SHP77 (cell line): ENCODE measurements at regions not wholly inside any gene's neighbourhood (a gene's known extent, or its start where the extent isn't known, plus 50 kb on each side); places are given as distances from the start of the nearest gene placed in this dataset.

ENCODE experiments used
- DNase-seq, 2 experiments: peaks; one replicate each; lab custom pipeline; 2025; lab: John Stamatoyannopoulos, UW

DNA sequence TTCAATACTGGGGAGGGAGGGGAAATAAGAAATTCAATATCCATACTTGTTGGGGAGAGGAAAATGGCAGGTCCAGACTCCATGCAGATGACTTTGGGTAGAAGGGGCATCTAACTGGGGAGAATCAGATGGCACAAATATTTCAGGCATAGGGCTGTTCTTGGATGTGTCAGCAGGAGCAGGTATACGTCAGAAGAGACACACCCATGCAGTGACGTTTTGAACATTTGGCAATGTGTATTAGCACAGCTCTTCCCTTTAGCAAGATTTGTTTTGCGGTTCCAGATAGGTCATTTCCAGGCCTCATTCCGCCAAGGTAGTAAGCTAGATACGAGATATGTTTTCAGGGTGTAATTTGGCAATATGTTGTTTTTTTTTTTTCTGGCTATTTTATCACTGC lies 187.2 kb upstream of the CDH10 start:
- DNase-seq = no peak

DNA sequence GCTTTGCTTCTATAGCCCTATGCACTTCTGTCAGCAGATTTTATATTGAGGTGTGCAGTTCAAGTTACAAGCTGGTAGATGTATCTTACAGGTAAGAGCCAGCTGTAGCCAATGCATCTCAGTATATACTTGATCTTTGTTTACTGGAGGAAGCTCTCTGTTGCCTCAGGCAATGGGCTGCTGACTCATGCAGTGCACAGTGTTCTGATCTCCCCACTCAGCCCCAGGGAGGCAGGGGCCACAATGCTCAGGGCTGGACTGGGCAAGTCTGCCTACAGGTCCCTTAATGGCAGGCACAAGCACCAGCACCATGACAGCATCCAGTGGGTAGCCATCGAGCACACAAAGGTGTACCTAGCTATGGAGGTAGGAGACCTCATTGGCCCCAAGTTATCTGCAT lies 178.8 kb upstream of the CDH10 start:
- peak; percentile 4 to 5 for DNase-seq

DNA sequence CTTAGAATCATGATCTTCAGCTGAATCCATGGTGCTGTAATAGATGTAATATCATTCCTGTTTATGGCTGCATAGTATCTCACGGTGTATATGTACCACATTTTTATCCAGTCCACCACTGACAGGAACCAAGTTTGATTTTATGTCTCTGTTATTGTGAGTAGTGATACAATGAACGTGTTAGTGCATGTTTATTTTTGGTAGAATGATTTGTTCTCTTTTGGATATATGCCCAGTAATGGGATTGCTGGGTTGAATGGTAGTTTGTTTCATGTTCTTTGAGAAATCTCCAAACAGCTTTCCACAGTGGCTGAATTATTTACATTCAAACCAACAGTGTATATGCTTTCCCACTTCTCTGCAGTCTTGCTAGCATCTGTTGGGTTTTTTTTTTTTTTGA lies 175.1 kb upstream of the CDH10 start:
- no peak for DNase-seq

DNA sequence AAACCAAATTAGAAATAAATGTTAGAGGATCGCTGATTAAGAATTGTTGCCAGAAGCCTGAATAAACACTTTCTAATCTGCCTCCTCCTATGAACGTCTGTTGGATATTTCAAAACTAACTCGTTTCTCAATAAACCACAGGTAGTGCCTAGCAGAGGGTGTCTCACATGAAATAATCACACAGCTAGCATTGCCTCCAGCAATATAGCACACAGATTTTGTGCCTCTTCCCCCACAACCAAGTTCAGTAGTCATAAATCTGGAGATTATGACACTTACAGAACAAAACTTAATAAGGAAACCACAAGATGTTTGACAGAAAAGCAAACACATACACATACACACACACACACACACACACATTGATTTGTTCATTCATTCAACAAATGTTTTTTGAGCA lies 173.2 kb upstream of the CDH10 start:
- DNase-seq = no peak

- DNase-seq = no peak
Measured at GRCh38 chr5:24816206-24816605, 171.4 kb upstream of the CDH10 start.

- DNase-seq = no peak
Measured at GRCh38 chr5:24805230-24805629, 160.5 kb upstream of the CDH10 start.

DNA sequence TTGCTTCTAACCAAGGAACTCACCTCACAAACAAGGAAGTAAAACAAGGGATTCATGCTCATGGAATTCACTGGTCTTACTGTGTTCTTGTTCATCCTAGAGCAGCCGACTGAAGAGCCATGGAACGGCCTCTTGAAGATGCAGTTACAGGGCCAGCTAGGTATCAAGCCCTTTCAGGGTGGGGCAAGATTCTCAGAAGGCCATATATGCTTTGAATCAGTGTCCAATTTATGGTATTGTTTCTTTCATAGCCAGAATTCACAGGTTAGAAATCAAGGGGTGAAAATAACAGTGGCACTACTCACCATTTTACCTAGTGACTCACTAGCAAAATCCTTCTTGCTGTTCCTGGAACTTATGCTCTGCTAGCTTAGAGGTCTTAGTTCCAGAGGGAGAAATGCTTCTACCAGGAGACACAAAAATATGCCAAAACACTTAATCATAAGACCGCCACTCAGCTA lies 159.5 kb upstream of the CDH10 start:
- DNase-seq = no peak

GRCh38 chr5:24791326-24791725 lies 146.5 kb upstream of the CDH10 start:
- DNase-seq = no peak

DNA sequence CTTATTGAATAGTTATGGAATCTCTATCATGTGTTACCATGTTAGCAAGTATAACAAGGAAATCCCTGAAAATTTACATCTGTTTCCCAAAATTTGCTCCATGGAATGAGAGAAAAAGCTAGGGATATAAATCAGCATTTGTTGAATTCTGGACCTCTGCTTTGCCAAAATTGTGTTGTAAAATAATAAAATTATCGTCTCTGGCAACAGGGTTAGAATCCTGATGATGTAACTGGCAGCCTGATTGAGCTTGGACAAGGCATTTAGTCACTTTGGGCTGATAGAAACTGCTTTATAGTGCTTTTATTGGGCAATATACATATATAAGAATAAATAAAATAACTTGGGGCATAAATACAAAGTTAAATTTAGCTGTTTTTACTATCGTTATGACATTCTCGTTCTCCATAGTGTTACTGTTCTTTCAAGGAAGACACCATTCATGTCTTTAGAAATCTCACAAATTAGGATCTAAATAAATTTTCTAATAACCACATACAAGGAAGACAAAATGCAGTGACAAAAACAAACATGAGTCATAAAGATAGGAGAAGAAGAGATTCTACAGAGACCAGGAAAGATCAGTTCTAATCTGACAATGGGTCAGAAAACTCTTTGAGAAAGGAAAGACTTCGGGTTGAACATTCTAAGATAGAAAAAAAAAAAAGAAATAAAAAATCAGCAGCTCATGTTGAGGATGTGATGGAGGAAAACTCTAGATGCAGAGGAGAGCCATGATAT lies 145.0 kb upstream of the CDH10 start:
- no peak for DNase-seq

GRCh38 chr5:24788829-24789514 lies 144.2 kb upstream of the CDH10 start:
- DNase-seq = no peak

- no peak for DNase-seq
Measured at GRCh38 chr5:24786108-24786507, 141.3 kb upstream of the CDH10 start.

DNA sequence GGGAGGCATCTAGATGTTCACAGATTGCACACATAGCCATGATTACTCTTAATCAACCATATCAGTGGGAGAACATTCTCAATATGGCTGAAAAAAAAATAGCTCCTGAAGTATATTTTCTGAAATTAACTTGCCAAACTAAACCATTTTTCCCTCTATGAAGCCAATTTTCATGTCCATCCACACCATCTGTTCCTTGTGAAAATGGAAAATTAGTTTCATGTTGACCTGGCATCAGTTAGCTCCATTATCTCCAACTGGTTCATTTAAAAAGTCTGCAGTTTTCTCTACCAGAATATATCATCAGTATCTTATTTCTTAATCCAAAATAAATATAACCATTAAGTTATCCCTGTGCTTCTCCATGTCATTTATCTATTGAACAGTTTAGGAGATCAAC lies 138.8 kb upstream of the CDH10 start:
- DNase-seq = no peak

DNA sequence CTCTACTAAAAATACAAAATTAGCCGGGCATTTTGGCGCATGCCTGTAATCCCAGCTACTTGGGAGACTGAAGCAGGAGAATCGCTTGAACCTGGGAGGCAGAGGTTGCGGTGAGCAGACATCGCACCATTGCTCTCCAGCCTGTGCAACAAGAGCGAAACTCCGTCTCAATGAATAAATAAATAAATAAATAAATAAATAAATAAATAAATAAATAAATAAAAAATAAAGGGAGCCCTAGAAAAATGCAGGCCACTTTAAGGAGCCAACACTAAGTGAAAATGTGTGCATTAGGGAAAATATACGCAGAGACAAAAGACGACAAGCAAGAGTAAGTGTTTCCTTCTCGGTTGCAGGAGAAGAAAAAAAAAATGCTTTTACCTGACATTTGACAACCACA lies 132.6 kb upstream of the CDH10 start:
- no peak for DNase-seq

DNA sequence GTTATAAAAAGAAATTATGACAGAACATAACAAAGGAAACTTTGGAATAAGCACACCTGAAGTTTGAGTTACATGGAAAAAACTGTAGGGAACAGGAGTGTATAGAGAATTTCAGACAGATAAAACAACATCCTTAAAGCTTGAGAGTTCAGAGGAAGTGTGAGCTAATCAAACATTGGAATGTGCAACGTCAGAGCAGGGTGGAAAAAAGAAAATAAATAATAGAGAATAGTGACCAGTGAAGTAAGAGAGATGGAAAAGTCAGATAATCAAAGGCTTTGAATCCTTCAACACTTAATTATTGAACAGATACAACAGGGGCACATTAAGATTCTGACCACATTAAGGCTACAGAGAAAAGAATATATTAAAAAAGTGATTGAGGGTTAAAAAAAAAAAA lies 128.5 kb upstream of the CDH10 start:
- no peak for DNase-seq

GRCh38 chr5:24767086-24767485 lies 122.3 kb upstream of the CDH10 start:
- no peak for DNase-seq

DNA sequence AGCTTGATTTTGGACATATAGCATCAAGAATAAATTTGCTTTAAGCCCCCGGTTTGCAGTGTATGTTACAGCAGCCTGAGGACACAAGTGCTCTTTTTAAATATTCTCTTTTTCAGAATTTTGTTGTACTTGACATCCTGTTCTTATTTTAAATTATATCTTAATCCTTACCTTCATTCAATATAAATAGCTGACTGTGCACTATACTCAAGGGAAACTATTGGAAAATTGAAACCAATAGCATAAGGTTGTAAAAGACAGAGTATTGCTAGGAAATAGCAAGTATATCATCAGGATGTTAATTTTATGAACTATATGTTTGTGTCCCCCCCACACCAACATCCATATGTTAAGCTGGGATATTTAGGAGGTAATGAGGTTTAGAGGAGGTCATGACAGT lies 120.4 kb upstream of the CDH10 start:
- DNase-seq = no peak

DNA sequence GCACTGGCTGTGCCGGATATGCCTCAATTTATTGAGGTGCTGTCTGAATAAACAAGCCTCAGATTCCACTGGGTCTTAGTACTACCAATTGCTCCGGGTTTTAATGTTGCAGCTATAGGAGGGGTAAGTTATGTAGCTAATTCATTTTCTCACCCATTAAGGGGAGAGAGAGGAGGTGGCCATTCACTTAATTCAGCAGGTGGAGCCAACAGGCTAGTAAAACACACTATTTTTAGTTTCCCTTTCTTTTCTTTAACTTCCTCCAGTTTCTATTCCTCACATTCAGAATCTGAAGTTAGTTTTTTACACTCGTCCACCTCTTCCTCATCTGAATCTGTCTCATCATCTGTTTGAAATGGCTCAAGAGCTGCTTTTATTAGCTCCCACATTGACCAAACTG lies 105.6 kb upstream of the CDH10 start:
- no peak for DNase-seq

- no peak for DNase-seq
Measured at GRCh38 chr5:24749701-24750100, 104.9 kb upstream of the CDH10 start.

- no peak for DNase-seq
Measured at GRCh38 chr5:24747327-24747726, 102.5 kb upstream of the CDH10 start.

GRCh38 chr5:24742334-24742733 lies 97.6 kb upstream of the CDH10 start:
- no peak for DNase-seq

- no peak for DNase-seq
Measured at GRCh38 chr5:24737163-24737562, 92.4 kb upstream of the CDH10 start.

GRCh38 chr5:24735284-24735683 lies 90.5 kb upstream of the CDH10 start:
- DNase-seq = no peak

- no peak for DNase-seq
Measured at GRCh38 chr5:24732184-24732583, 87.4 kb upstream of the CDH10 start.

DNA sequence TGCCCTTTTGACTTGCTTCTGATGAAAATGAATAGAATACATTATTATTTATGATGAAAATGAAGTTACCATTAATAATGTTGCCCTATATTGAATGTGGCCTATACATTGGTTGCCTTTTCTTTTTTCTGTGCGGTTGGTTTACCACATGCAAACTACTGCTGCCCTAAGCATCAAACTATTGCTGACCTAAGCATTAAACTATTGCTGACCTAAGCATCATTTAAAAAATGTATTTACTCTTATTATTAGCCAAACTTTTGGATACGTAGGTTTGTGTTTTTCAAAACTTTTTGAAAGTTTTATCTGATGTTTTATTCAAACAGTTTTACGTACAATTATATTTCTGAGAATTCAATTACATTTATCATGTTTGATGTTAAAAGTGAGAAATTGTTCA lies 76.0 kb upstream of the CDH10 start:
- no peak for DNase-seq
